OCI-LY7 (cell line): ENCODE measurements at regions not wholly inside any gene's neighbourhood (a gene's known extent, or its start where the extent isn't known, plus 50 kb on each side); places are given as distances from the start of the nearest gene placed in this dataset.

Experiments
- CTCF ChIP-seq: fragments of 200-600 bp; sonication (generic); conservative IDR thresholded peaks from 2 replicates; pipeline ENCODE4 v1.5.1; 2014; ENCODE audit warnings: mild to moderate bottlenecking, antibody characterized with exemption, low read length, moderate library complexity, mixed read lengths
- EZH2phosphoT487 ChIP-seq: fragments of 200-600 bp; sonication (generic); IDR thresholded peaks from 2 replicates; pipeline ENCODE4 v1.6.1; 2018; ENCODE audit warnings: low read depth, borderline replicate concordance, mild to moderate bottlenecking, mixed run types, antibody characterized with exemption, low read length, moderate library complexity, mixed read lengths

GRCh38 chr4:26161030-26161824 is 159.6 kb upstream of the RBPJ start:
- TF ChIP-seq CTCF (peak; percentile 58; the same call in 1 of the 2 replicates), EZH2phosphoT487 (no peak)
